ENCODE measurements at regions not wholly inside any gene's neighbourhood (a gene's known extent, or its start where the extent isn't known, plus 50 kb on each side); places are given as distances from the start of the nearest gene placed in this dataset.

- CTCF ChIA-PET = no interaction called here
- no TSS peak for BruUV-seq (replicated peaks)
- H3K9me3 Mint-ChIP-seq (ENCODE audit: low read depth, unreplicated experiment) = peaks cover 10% of the 10 kb centered on the region
- TF ChIP-seq, protein P1, sequence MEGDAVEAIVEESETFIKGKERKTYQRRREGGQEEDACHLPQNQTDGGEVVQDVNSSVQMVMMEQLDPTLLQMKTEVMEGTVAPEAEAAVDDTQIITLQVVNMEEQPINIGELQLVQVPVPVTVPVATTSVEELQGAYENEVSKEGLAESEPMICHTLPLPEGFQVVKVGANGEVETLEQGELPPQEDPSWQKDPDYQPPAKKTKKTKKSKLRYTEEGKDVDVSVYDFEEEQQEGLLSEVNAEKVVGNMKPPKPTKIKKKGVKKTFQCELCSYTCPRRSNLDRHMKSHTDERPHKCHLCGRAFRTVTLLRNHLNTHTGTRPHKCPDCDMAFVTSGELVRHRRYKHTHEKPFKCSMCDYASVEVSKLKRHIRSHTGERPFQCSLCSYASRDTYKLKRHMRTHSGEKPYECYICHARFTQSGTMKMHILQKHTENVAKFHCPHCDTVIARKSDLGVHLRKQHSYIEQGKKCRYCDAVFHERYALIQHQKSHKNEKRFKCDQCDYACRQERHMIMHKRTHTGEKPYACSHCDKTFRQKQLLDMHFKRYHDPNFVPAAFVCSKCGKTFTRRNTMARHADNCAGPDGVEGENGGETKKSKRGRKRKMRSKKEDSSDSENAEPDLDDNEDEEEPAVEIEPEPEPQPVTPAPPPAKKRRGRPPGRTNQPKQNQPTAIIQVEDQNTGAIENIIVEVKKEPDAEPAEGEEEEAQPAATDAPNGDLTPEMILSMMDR (IDR thresholded peaks at IDR 0.05; ENCODE audit: unreplicated experiment) = no peak
- no peaks in the 10 kb centered on the region for H3K36me3 Mint-ChIP-seq (ENCODE audit: insufficient read depth, unreplicated experiment)
- H3K27me3 Mint-ChIP-seq (ENCODE audit: unreplicated experiment) = no peaks in the 10 kb centered on the region
- DNase-seq = no peak
- intact Hi-C loops (cut with micrococcal nuclease; ENCODE audit: unreplicated experiment) = no loop called here
- no peak overlapping the region for H3K27ac Mint-ChIP-seq (ENCODE audit: unreplicated experiment)
- no peaks in the 10 kb centered on the region for H3K4me1 Mint-ChIP-seq (ENCODE audit: low read depth, unreplicated experiment)
- no peak overlapping the region for H3K4me3 Mint-ChIP-seq (ENCODE audit: low read depth, unreplicated experiment)
Measured at GRCh38 chr5:6193310-6193709, 185.0 kb downstream of the MED10 start.

DNA sequence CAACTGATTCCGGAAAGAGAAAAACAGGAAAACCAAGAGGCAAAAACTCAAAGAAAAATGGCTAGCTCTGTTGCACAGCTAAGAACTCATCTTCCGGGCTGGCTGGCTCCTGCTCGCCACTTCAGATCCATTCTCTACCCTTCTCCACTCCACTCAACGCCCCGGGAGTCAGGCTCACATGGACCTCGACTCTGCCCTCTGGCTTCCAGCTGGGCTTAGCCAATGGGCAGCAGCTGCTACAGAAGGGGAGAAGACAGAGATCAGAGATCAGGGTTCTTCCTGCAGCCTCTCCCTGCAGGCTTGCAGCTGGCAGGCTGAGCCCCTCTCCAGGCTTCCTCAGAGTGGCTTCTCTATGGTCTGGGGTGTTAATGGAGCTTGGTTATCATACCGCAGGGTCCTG is 187.5 kb downstream of the MED10 start:
- TF ChIP-seq, protein P1 (IDR thresholded peaks at IDR 0.05; ENCODE audit: unreplicated experiment) = no peak
- no peak overlapping the region for H3K27ac Mint-ChIP-seq (ENCODE audit: unreplicated experiment)
- no peaks in the 10 kb centered on the region for H3K36me3 Mint-ChIP-seq (ENCODE audit: insufficient read depth, unreplicated experiment)
- intact Hi-C loops (cut with micrococcal nuclease; ENCODE audit: unreplicated experiment) = no loop called here
- BruUV-seq (replicated peaks) = no TSS peak
- H3K9me3 Mint-ChIP-seq (ENCODE audit: low read depth, unreplicated experiment) = peaks cover 8% of the 10 kb centered on the region
- H3K27me3 Mint-ChIP-seq (ENCODE audit: unreplicated experiment) = no peaks in the 10 kb centered on the region
- CTCF ChIA-PET = no interaction called here
- DNase-seq = no peak
- H3K4me1 Mint-ChIP-seq (ENCODE audit: low read depth, unreplicated experiment) = no peaks in the 10 kb centered on the region
- H3K4me3 Mint-ChIP-seq (ENCODE audit: low read depth, unreplicated experiment) = no peak overlapping the region

GRCh38 chr5:6188976-6189375 is 189.4 kb downstream of the MED10 start:
- CTCF ChIA-PET = no interaction called here
- Mint-ChIP-seq H3K36me3 (ENCODE audit: insufficient read depth, unreplicated experiment) (no peaks in the 10 kb centered on the region), H3K27ac (ENCODE audit: unreplicated experiment) (no peak overlapping the region), H3K4me3 (ENCODE audit: low read depth, unreplicated experiment) (no peak overlapping the region), H3K9me3 (ENCODE audit: low read depth, unreplicated experiment) (peaks cover 9% of the 10 kb centered on the region), H3K4me1 (ENCODE audit: low read depth, unreplicated experiment) (no peaks in the 10 kb centered on the region), H3K27me3 (ENCODE audit: unreplicated experiment) (no peaks in the 10 kb centered on the region)
- BruUV-seq (replicated peaks) = no TSS peak
- intact Hi-C loops (cut with micrococcal nuclease; ENCODE audit: unreplicated experiment) = no loop called here
- no peak for DNase-seq
- TF ChIP-seq, protein P1 (IDR thresholded peaks at IDR 0.05; ENCODE audit: unreplicated experiment) = no peak

- intact Hi-C loops (cut with micrococcal nuclease; ENCODE audit: unreplicated experiment) = no loop called here
- no peaks in the 10 kb centered on the region for H3K4me1 Mint-ChIP-seq (ENCODE audit: low read depth, unreplicated experiment)
- H3K27ac Mint-ChIP-seq (ENCODE audit: unreplicated experiment) = no peak overlapping the region
- H3K4me3 Mint-ChIP-seq (ENCODE audit: low read depth, unreplicated experiment) = no peak overlapping the region
- H3K27me3 Mint-ChIP-seq (ENCODE audit: unreplicated experiment) = no peaks in the 10 kb centered on the region
- H3K36me3 Mint-ChIP-seq (ENCODE audit: insufficient read depth, unreplicated experiment) = no peaks in the 10 kb centered on the region
- DNase-seq = no peak
- BruUV-seq (replicated peaks) = no TSS peak
- peaks cover 9% of the 10 kb centered on the region for H3K9me3 Mint-ChIP-seq (ENCODE audit: low read depth, unreplicated experiment)
- TF ChIP-seq, protein P1 (IDR thresholded peaks at IDR 0.05; ENCODE audit: unreplicated experiment) = no peak
- CTCF ChIA-PET = no interaction called here
Measured at GRCh38 chr5:6188344-6188743, 190.0 kb downstream of the MED10 start.

DNA sequence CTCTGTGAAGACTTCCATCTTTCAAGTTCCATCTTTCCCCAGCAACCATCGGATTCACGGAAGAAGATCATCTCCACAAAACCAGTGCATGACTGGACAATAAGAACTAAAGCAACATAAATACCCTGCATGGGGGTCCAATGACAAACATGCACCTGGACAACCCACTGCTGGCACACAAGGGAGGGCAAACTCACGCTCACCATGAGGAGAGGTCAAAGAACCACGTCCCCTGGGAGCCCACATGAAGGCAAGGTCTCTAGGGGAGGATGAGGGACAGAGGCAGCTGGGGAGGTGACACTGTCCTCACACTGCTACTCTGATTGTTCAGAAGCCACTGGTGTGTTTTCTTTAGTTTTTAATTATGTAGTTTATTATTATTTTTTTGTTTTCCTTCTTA is 190.8 kb downstream of the MED10 start:
- Mint-ChIP-seq H3K27ac (ENCODE audit: unreplicated experiment) (no peak overlapping the region), H3K4me1 (ENCODE audit: low read depth, unreplicated experiment) (no peaks in the 10 kb centered on the region), H3K27me3 (ENCODE audit: unreplicated experiment) (no peaks in the 10 kb centered on the region), H3K4me3 (ENCODE audit: low read depth, unreplicated experiment) (no peak overlapping the region), H3K9me3 (ENCODE audit: low read depth, unreplicated experiment) (peaks cover 9% of the 10 kb centered on the region), H3K36me3 (ENCODE audit: insufficient read depth, unreplicated experiment) (no peaks in the 10 kb centered on the region)
- TF ChIP-seq, protein P1 (IDR thresholded peaks at IDR 0.05; ENCODE audit: unreplicated experiment) = no peak
- no peak for DNase-seq
- intact Hi-C loops (cut with micrococcal nuclease; ENCODE audit: unreplicated experiment) = no loop called here
- no TSS peak for BruUV-seq (replicated peaks)
- CTCF ChIA-PET = no interaction called here

Data from Calu3 (cell line).